Astrocyte (in vitro differentiated cells and primary cell): ENCODE measurements at regions not wholly inside any gene's neighbourhood (a gene's known extent, or its start where the extent isn't known, plus 50 kb on each side); places are given as distances from the start of the nearest gene placed in this dataset.

Experiments
- DNase-seq: peaks from one replicate; pipeline ENCODE4 v3.0.0-alpha.2; 2010; ENCODE audit warnings: low read depth
- FAIRE-seq: peaks from 2 replicates; lab custom pipeline; 2011; peaks lifted over from hg19 to GRCh38; lab: Jason Lieb, UNC
- H2AFZ ChIP-seq: 2 replicates; pipeline ENCODE4 v1.6.0; 2012; ENCODE audit warnings: low read depth, low read length, inconsistent platforms
- H3K27ac ChIP-seq: 2 replicates; pipeline ENCODE4 v1.5.1; 2011; ENCODE audit warnings: low read depth, low read length, inconsistent platforms
- H3K27me3 ChIP-seq: 2 replicates; pipeline ENCODE4 v1.6.0; 2011; ENCODE audit warnings: low read length, inconsistent platforms; ENCODE audit not compliant: insufficient read depth
- H3K36me3 ChIP-seq: 2 replicates; pipeline ENCODE4 v1.5.1; 2011; ENCODE audit warnings: low read length, inconsistent platforms; ENCODE audit not compliant: insufficient read depth
- H3K4me1 ChIP-seq: 2 replicates; pipeline ENCODE4 v1.5.1; 2011; ENCODE audit warnings: low read length, inconsistent platforms; ENCODE audit not compliant: insufficient read depth
- H3K4me2 ChIP-seq: 2 replicates; pipeline ENCODE4 v1.6.0; 2012; ENCODE audit warnings: low read length, inconsistent platforms
- H3K4me3 ChIP-seq: 2 replicates; pipeline ENCODE4 v1.5.1; 2011; ENCODE audit warnings: low read depth, mild to moderate bottlenecking, low read length, inconsistent platforms; ENCODE audit not compliant: insufficient read depth
- H3K79me2 ChIP-seq: 2 replicates; pipeline ENCODE4 v1.6.0; 2012; ENCODE audit warnings: mild to moderate bottlenecking, low read length, inconsistent platforms; ENCODE audit not compliant: insufficient read depth
- H3K9ac ChIP-seq: 2 replicates; pipeline ENCODE4 v1.6.0; 2012; ENCODE audit warnings: mild to moderate bottlenecking, low read length, inconsistent platforms
- H3K9me3 ChIP-seq: 2 replicates; pipeline ENCODE4 v1.5.1; 2012; ENCODE audit warnings: low read depth, mild to moderate bottlenecking, low read length, inconsistent platforms; ENCODE audit not compliant: insufficient read depth
- H4K20me1 ChIP-seq: 2 replicates; pipeline ENCODE4 v1.6.0; 2012; ENCODE audit warnings: low read length, inconsistent platforms; ENCODE audit not compliant: insufficient read depth
- H3K27ac Mint-ChIP-seq: one replicate; pipeline ENCODE4 v1.8.0; 2021; ENCODE audit warnings: mild to moderate bottlenecking, mixed read lengths; ENCODE audit not compliant: unreplicated experiment
- H3K27me3 Mint-ChIP-seq: one replicate; pipeline ENCODE4 v1.8.0; 2021; ENCODE audit warnings: low read depth, mixed read lengths; ENCODE audit not compliant: unreplicated experiment
- H3K36me3 Mint-ChIP-seq: one replicate; pipeline ENCODE4 v1.8.0; 2021; ENCODE audit warnings: low read depth, mixed read lengths; ENCODE audit not compliant: unreplicated experiment
- H3K4me1 Mint-ChIP-seq: one replicate; pipeline ENCODE4 v1.8.0; 2021; ENCODE audit warnings: low read depth, mixed read lengths; ENCODE audit not compliant: unreplicated experiment
- H3K4me3 Mint-ChIP-seq: one replicate; pipeline ENCODE4 v1.8.0; 2021; ENCODE audit warnings: mild to moderate bottlenecking, moderate library complexity, mixed read lengths; ENCODE audit not compliant: unreplicated experiment
- H3K9me3 Mint-ChIP-seq: one replicate; pipeline ENCODE4 v1.8.0; 2021; ENCODE audit warnings: mild to moderate bottlenecking, mixed read lengths; ENCODE audit not compliant: unreplicated experiment
- EZH2 ChIP-seq: IDR thresholded peaks from 2 replicates; pipeline ENCODE4 v1.6.1; 2012; ENCODE audit warnings: mild to moderate bottlenecking, low read length, inconsistent platforms; ENCODE audit not compliant: insufficient read depth
- TF ChIP-seq, protein P1 (sequence below): IDR thresholded peaks from 2 replicates; pipeline ENCODE4 v1.5.1; 2011; ENCODE audit warnings: low read depth, mild to moderate bottlenecking, inconsistent platforms, low read length, moderate library complexity; ENCODE audit not compliant: insufficient read depth

DNA sequence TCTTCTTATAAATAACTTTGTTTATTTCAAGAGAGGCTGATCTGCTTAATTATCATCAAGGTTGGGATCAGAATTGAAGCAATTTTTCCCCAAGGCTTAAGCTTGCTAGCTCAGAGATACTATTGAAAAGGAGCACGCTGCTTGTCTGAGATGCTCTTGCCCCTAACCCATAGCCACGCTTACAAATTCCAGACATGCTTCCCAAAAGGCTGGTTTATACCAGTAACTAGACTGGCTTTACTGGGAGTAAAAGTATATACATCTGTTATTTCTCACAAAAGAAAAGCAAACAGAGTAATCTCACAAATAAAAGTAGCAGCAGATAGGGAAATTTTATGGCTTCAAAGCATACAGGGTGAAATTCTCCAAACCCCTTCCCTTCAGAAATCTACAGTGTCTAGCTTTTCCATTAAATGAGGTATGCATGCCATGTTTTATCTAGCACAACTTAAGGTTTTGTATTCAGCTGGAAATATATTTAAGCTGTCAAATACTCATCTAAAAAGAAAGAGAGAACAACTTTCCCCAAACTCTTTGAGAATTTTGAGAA, 163.2 kb upstream of the TRPC7 start:
- Histone ChIP-seq H2AFZ (no peak overlapping the region), H3K4me3 (no peak overlapping the region), H3K27me3 (no peaks in the 10 kb centered on the region), H3K9ac (no peak overlapping the region), H3K27ac (no peak overlapping the region), H3K36me3 (no peaks in the 10 kb centered on the region), H4K20me1 (no peaks in the 10 kb centered on the region), H3K4me1 (no peaks in the 10 kb centered on the region), H3K9me3 (no peaks in the 10 kb centered on the region), H3K79me2 (no peaks in the 10 kb centered on the region), H3K4me2 (no peak overlapping the region)
- no peak for TF ChIP-seq EZH2
- TF ChIP-seq, protein P1, sequence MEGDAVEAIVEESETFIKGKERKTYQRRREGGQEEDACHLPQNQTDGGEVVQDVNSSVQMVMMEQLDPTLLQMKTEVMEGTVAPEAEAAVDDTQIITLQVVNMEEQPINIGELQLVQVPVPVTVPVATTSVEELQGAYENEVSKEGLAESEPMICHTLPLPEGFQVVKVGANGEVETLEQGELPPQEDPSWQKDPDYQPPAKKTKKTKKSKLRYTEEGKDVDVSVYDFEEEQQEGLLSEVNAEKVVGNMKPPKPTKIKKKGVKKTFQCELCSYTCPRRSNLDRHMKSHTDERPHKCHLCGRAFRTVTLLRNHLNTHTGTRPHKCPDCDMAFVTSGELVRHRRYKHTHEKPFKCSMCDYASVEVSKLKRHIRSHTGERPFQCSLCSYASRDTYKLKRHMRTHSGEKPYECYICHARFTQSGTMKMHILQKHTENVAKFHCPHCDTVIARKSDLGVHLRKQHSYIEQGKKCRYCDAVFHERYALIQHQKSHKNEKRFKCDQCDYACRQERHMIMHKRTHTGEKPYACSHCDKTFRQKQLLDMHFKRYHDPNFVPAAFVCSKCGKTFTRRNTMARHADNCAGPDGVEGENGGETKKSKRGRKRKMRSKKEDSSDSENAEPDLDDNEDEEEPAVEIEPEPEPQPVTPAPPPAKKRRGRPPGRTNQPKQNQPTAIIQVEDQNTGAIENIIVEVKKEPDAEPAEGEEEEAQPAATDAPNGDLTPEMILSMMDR = no peak
- H3K4me3 Mint-ChIP-seq = no peak overlapping the region
- H3K4me1 Mint-ChIP-seq = peaks cover 13% of the 10 kb centered on the region
- no peaks in the 10 kb centered on the region for H3K9me3 Mint-ChIP-seq
- H3K27ac Mint-ChIP-seq = no peak overlapping the region
- DNase-seq = no peak
- H3K36me3 Mint-ChIP-seq = peaks cover 1% of the 10 kb centered on the region
- FAIRE-seq = no peak
- H3K27me3 Mint-ChIP-seq = no peaks in the 10 kb centered on the region

DNA sequence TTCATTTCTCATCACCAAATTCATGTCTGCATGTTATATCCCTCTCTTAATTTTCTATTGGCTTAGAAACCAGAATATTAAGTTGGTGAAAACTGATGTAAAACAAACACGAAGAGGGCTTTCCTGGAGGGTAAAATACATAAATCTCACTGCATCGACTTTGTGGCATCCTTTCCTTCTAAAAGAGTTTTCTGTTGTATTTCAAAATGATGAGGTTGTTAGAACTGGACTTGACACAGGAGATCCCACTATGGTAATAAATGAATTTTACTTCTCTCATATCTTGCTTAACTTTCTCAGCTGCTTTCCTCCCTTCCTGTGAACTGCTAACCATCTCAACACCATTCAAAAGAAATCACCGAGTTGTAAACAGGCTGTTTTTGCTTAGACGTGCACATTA, 162.0 kb upstream of the TRPC7 start:
- no peaks in the 10 kb centered on the region for H3K27me3 Mint-ChIP-seq
- Histone ChIP-seq H3K27me3 (no peaks in the 10 kb centered on the region), H3K9me3 (no peaks in the 10 kb centered on the region), H4K20me1 (no peaks in the 10 kb centered on the region), H3K79me2 (no peaks in the 10 kb centered on the region), H3K4me1 (no peaks in the 10 kb centered on the region), H2AFZ (no peak overlapping the region), H3K9ac (no peak overlapping the region), H3K36me3 (no peaks in the 10 kb centered on the region), H3K27ac (no peak overlapping the region), H3K4me2 (no peak overlapping the region), H3K4me3 (no peak overlapping the region)
- TF ChIP-seq EZH2 = no peak
- TF ChIP-seq, protein P1 = no peak
- no peak overlapping the region for H3K4me3 Mint-ChIP-seq
- no peaks in the 10 kb centered on the region for H3K9me3 Mint-ChIP-seq
- no peak for FAIRE-seq
- peaks cover 13% of the 10 kb centered on the region for H3K4me1 Mint-ChIP-seq
- DNase-seq = no peak
- H3K27ac Mint-ChIP-seq = no peak overlapping the region
- H3K36me3 Mint-ChIP-seq = peaks cover 1% of the 10 kb centered on the region

DNA sequence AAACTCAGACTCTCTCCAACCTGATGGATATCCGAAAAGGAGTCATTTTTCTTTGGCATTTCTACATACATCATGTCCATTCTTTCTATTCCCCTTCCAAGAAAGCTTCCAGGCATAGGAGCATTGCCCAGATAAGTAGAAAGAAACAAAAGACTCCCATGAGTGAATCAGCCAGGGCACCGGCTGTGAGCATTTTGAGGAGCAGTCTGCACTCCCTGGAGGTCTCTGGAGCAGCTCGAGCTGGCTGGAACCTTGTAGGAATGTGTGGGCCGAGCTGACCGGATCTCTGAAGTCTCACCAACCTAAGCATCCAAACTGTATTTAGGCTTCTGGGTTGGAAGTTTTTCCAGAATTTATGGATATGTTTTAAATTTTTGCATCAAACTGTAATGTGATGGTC, 161.4 kb upstream of the TRPC7 start:
- H3K9ac ChIP-seq = no peak overlapping the region
- H4K20me1 ChIP-seq = no peaks in the 10 kb centered on the region
- no peaks in the 10 kb centered on the region for H3K27me3 ChIP-seq
- H3K9me3 ChIP-seq = no peaks in the 10 kb centered on the region
- no peak for DNase-seq
- no peak overlapping the region for H2AFZ ChIP-seq
- H3K27me3 Mint-ChIP-seq = no peaks in the 10 kb centered on the region
- H3K4me1 ChIP-seq = no peaks in the 10 kb centered on the region
- H3K4me1 Mint-ChIP-seq = peaks cover 15% of the 10 kb centered on the region
- no peak overlapping the region for H3K4me2 ChIP-seq
- FAIRE-seq = no peak
- H3K27ac ChIP-seq = no peak overlapping the region
- H3K36me3 ChIP-seq = no peaks in the 10 kb centered on the region
- H3K4me3 ChIP-seq = no peak overlapping the region
- H3K27ac Mint-ChIP-seq = no peak overlapping the region
- no peaks in the 10 kb centered on the region for H3K79me2 ChIP-seq
- H3K36me3 Mint-ChIP-seq = peaks cover 1% of the 10 kb centered on the region
- no peak overlapping the region for H3K4me3 Mint-ChIP-seq
- no peak for TF ChIP-seq EZH2
- TF ChIP-seq, protein P1 = no peak
- H3K9me3 Mint-ChIP-seq = no peaks in the 10 kb centered on the region
